Tibial nerve (tissue), 3 donors: ENCODE measurements at regions not wholly inside any gene's neighbourhood (a gene's known extent, or its start where the extent isn't known, plus 50 kb on each side); places are given as distances from the start of the nearest gene placed in this dataset.

ENCODE experiments used
- CTCF ChIP-seq, 5 experiments: fragments of 200-600 bp in 3 of 5; fragments of 450-650 bp in 2 of 5; sonication (generic) in 3 of 5; IDR thresholded peaks; one replicate each; pipeline ENCODE4 v1.5.1; 2016 to 2019; ENCODE audit warnings: antibody characterized with exemption in 5 of 5, mild to moderate bottlenecking in 3 of 5, moderate library complexity in 2 of 5
- POLR2A ChIP-seq, 2 donors: fragments of 450-650 bp; IDR thresholded peaks; one replicate each; pipeline ENCODE4 v1.6.1; 2017; ENCODE audit warnings: antibody characterized with exemption in 2 of 2, mild to moderate bottlenecking in 2 of 2, moderate library complexity in 2 of 2

- TF ChIP-seq CTCF (IDR thresholded peaks at IDR 0.05) (no peak), POLR2A (IDR thresholded peaks at IDR 0.05) (no peak)
These were observed 181.2 kb upstream of the MIS18BP1 start for GRCh38 chr14:45434221-45434620.
